ENCODE measurements at regions not wholly inside any gene's neighbourhood (a gene's known extent, or its start where the extent isn't known, plus 50 kb on each side); places are given as distances from the start of the nearest gene placed in this dataset.
"Not testable (repeated sequence)": the region's sequence is repeated elsewhere in the genome, so short reads cannot be mapped to it uniquely, and the experiment has no call there.

GRCh38 chr4:128758314-128758922 lies 51.1 kb upstream of the JADE1 start:
- DNase-seq (ENCODE audit: low read depth, low spot score) = no peak

DNA sequence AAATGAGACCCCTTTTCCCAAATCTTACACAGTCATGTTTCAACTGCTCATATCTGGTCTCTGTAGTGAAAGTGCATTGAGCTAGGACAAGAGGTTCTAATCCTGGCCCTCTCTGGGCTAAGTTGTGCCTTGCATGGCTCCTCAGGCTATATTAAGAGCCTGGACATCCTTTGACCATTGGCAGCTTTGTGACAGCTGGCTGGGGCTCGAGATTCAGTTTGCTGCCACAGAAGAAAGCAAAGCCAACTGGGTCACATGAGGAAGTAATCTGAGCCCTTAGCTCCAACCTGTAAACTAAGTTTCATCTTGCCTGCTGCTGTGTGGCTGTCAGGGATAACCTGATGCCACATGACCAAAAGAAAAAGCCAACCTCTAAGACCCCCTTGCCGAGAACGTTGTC lies 51.8 kb upstream of the JADE1 start:
- DNase-seq (ENCODE audit: low read depth, low spot score) = peak; percentile 17

- DNase-seq (ENCODE audit: low read depth, low spot score) = peak; percentile 12
These were observed 58.1 kb upstream of the JADE1 start for GRCh38 chr4:128751354-128751753.

- not testable (repeated sequence) for DNase-seq (ENCODE audit: low read depth, low spot score)
These were observed 67.8 kb upstream of the JADE1 start for GRCh38 chr4:128741748-128742147.

DNA sequence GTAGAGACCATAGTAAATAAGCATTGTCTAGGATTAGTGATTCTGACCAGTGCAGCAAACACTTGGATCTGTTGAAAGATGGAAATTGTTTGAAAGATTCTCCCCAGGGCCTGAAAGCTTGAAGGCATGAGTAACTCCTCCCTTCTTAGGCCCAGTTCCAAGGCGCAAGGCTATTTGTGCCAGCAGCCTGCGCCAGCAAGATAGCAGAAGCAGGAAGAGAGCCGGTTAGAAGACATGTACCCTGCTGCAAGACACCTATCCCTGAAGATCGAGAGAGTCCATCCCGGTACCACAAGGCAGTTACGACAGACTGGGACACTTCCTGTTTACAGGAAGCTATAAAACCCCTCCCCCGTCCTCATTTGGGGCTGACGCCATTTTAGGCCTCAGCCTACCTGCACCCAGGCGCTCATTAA lies 72.4 kb upstream of the JADE1 start:
- no peak for DNase-seq (ENCODE audit: low read depth, low spot score)

GRCh38 chr4:128735714-128736113 lies 73.8 kb upstream of the JADE1 start:
- no peak for DNase-seq (ENCODE audit: low read depth, low spot score)

DNA sequence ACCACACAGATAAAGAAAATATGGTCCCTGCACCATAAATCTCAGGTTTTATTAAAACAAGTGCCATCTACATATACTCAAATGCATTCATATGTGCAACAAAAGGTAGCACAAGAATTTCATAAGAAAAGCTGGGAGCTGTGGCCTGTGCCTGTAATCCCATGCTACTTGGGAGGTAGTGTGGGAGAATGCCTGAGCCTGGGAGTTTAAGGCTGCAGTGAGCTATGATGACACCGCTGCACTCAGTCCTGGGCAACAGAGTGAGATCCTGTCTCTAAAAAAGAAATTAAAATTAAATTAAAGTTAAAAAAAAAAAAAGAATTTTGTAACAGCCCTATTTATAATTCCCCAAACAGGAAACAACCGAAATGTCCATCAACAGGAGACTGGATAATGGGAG lies 81.3 kb upstream of the JADE1 start:
- DNase-seq (ENCODE audit: low read depth, low spot score) = no peak

DNA sequence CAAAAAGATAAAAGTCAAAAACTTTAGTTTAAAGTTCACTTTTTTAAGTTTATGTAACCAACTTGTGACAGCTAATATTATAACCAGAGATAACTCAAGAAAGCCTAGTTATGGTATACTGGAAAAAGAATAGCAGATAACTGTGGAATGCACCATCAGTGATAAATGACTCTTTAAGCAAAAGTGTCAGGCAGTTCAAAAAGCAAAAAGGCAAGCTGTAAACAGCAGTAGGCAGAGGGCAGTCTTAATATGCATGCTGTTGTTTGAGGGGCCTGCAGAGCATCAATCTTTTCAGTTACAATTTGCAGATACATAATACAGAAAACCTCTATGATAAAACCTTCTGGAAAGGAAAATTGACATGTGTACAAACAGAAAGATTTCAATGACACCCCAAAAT lies 81.8 kb upstream of the JADE1 start:
- no peak for DNase-seq (ENCODE audit: low read depth, low spot score)

DNA sequence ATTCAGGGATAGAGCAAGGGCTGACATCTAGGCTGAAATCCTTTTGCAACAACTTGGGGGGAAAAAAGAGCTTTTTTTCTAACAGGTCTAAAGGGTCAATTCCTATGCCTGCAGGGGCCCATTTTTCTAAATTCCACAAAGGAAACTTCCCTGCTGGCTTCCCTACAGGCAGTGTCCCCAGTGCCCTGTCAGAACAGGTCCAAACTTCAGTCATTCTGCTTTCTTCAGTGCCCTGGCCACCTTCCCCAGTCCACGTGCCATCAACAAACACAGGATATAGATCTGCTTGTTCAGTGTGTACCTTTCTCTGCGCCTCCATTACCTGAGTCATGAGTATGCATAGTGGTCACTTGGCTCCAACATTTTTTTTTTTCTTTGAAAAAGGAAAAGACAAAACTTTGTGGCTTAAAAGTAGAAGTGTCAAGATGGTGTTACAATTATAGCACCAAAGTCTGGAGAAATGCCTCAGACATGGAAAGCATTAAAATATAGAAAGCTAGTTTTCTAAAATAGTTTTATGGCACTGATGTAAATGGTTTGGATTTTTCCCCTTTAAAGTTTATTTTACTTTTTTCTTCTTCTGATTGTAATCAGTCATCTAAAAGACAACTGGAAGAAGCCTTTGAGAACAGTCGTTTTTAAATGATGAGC lies 84.0 kb upstream of the JADE1 start:
- DNase-seq (ENCODE audit: low read depth, low spot score) = no peak

- no peak for DNase-seq (ENCODE audit: low read depth, low spot score)
These were observed 86.6 kb upstream of the JADE1 start for GRCh38 chr4:128722911-128723310.

DNA sequence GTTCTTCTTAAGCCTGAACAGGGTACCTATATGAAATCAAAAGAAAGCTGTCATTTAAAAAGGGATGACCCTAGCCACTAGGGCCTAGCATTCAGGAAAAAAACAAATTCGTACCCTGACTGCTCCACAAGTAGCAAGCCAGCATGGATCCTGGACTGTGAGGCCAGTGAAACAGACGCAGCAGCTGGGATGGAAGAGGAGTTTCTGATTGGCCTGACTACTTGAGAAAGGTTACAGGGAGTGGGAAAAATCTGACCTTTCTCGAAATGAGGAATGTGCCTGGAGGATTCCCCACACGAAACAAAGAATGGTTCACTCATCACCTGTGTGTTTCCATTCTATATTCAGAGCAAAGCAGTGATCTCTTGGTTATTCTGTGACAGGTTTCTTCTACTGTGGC lies 87.6 kb upstream of the JADE1 start:
- DNase-seq (ENCODE audit: low read depth, low spot score) = no peak

GRCh38 chr4:128720270-128720669 lies 89.2 kb upstream of the JADE1 start:
- DNase-seq (ENCODE audit: low read depth, low spot score) = no peak

- peak; percentile 83 for DNase-seq (ENCODE audit: low read depth, low spot score)
These were observed 90.7 kb upstream of the JADE1 start for GRCh38 chr4:128718768-128719167.

DNA sequence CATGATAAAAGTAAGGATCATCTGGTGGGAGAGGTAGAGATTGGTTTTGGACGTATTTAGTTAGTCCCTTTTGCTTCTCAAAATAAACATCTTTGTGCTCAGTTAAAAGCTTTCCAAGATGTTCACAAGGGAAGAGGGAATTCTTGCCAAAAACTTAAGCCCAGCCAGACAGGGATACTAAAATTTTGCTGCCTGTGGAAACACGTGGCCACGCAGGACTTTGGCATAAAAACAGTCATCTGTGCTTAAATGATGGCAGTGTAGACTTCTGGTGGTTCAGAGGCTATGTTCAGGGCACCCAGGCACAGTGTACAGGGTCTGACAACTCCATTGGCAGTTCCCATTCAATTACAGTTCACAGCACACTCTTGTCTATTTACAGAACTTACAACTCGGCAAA lies 93.2 kb upstream of the JADE1 start:
- no peak for DNase-seq (ENCODE audit: low read depth, low spot score)

- no peak for DNase-seq (ENCODE audit: low read depth, low spot score)
These were observed 93.9 kb upstream of the JADE1 start for GRCh38 chr4:128715616-128716015.

DNA sequence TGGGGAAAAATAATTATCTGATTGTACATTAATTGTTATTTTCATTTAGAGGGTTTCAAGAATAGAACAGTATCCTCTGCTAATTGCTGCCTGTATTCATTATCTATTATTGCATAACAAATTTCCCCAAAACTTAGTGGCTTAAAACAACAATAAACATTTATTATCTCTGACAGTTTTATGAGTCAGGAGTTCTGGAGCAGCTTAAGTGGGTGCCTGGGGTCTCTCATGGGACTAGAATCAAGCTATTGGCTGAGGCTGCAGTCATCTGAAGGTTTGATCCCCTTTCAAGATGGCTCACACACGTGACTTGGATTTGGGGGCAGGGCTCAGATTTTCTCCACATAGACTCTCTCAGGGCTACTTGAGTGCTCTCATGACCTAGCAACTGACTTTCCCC lies 98.1 kb upstream of the JADE1 start:
- DNase-seq (ENCODE audit: low read depth, low spot score) = no peak

DNA sequence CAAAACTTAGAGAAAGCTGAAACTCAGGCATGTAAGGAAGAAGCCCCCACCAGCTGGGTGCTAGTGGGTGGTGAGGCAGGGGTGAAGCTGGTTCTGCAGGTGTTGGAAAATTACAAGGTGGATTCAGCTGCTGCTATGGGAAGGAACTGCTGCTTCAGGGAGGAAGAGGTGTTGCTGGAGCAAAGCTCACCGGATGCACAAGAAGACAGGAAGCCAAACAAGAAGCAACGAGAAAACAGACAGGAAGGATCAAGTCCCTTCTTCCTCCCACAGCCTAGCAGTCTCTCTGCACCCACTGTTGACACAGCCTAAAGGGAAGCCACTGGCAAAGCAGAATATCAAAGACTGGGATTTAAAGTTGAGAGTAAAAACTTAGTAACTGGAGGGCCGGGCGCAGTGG lies 100.2 kb upstream of the JADE1 start:
- no peak for DNase-seq (ENCODE audit: low read depth, low spot score)

DNA sequence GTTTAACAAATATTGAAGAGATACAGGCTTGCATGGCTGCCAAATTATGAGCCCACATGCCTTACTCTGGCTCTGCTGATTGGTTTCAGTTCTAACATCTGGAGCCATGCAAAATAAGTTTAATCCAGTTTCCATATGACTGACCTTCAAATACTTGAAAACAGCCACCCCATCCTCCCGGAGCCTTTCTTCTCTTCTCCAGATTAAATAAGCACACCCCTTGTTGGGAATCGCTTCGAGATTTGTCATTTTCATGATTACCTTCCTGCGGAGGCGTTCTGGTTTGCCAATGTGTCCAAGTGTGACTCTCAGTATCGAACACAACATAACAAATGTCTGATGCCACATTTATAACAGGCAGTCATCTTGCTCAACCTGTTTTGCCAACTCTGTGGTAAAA lies 101.6 kb upstream of the JADE1 start:
- DNase-seq (ENCODE audit: low read depth, low spot score) = no peak

GRCh38 chr4:128703948-128704347 lies 105.6 kb upstream of the JADE1 start:
- DNase-seq (ENCODE audit: low read depth, low spot score) = no peak

DNA sequence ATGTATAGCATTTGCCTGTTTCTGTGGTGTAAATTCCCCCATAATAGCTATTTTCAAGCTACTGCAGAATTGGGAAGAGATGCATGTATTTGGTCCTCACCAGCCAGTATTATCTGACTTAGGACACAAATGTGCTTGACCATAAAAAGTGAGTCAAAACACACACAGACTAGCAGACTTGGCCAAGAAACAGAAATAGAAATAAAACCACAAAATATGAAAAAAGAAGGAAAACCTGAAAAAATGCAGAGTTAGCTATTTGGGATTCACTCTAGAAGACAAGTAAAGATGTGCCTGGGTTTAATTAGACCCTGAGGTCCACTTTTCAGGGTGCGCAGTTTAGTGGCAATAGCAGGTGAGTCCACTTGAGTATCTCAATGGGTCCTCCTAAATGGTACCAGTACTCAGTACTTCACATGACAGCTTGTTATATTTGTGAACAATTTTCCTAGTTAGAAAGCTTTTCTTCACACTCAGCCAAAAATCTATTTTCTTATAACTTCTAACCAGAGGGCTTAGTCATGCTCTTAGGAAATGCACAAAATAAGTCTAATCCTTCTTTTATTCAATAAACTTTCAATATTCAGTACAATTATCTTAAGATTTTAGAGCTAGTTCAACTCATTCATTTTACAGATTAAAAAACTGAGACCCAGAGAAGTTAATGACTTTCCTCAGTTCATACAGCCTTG lies 108.7 kb upstream of the JADE1 start:
- no peak for DNase-seq (ENCODE audit: low read depth, low spot score)

DNA sequence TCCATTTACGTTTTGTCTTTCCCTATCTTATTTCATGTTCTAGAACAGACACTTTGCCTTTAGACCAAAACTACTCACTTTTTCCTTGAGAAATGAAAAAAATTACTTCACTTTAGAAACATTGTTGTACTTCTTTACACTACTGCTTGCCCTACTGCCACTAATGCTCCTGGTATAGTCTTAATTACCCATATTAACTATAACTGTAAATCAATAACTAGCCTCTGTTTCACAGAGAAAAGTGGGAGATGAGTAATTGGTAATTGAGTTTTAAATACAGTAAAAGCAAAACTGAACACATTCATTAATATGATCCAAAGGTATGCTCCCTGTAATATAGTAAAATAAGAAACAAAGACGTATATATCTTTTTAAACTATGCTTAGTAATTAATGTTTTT lies 111.1 kb upstream of the JADE1 start:
- no peak for DNase-seq (ENCODE audit: low read depth, low spot score)

GRCh38 chr4:128697323-128697722 lies 112.2 kb upstream of the JADE1 start:
- DNase-seq (ENCODE audit: low read depth, low spot score) = no peak

DNA sequence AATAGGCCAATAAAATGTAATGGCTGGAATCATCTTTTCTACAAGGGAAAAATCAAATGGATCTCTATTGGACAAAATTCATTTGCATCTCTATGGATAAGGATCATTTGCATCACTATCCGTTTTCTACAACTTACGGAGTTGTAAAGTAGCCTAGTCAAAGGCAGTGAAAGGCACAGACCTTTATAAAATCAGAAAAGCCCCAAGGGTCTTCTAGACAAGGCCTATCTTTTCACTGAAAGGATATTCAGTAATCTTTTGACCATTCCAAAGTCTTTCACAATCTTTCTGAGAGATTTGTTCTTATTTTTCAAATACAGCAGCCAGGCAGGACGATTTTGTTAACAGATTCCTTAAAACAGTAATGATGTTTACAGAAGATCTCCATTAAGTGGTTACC lies 119.5 kb upstream of the JADE1 start:
- no peak for DNase-seq (ENCODE audit: low read depth, low spot score)
